GM18502 (cell line): ENCODE measurements at regions not wholly inside any gene's neighbourhood (a gene's known extent, or its start where the extent isn't known, plus 50 kb on each side); places are given as distances from the start of the nearest gene placed in this dataset.
"Not testable (repeated sequence)": the region's sequence is repeated elsewhere in the genome, so short reads cannot be mapped to it uniquely, and the experiment has no call there.

Source experiments
- ATAC-seq: cut with Tn5 transposase; IDR thresholded peaks from one replicate; pipeline ENCODE4 v1.9.1; 2021; ENCODE audit warnings: mild to moderate bottlenecking; ENCODE audit not compliant: unreplicated experiment, poor library complexity

DNA sequence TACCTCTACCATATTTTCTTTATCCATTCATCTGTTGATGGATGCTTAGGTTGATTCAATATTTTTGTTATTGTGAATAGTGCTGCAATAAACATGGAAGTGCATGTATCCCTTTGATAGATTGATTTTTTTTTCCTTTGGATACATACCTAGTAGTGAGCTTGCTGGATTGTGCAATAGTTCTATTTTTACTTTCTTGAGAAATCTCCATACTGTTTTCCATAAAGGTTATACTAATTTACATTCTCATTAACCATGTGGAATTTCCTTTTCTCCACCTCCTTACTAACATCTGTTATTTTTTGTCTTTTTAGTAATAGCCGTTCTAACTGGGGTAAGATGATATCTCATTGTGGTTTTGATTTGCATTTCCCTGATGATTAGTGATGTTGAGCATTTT lies 124.6 kb upstream of the TOX3 start:
- ATAC-seq, result no peak

DNA sequence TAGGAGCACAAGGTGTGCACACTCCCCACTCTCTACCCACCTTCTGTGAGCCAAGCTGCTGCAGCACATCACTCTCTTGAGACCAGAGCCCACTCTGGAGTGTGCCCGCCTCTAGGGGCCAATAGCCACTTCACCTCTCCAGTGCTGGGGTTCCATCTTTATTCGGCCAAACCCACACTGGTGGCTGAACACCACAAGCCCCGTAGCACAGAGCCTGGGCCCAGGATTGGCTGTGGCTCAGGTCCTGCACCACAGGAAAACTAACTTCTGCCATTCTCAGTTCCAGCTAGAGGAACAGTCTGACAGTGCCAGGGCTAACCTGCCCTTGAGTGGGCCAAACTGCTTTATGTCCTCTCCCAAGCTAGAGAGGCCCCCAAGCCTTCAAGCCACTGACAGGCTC lies 111.0 kb upstream of the TOX3 start:
- no peak for ATAC-seq

DNA sequence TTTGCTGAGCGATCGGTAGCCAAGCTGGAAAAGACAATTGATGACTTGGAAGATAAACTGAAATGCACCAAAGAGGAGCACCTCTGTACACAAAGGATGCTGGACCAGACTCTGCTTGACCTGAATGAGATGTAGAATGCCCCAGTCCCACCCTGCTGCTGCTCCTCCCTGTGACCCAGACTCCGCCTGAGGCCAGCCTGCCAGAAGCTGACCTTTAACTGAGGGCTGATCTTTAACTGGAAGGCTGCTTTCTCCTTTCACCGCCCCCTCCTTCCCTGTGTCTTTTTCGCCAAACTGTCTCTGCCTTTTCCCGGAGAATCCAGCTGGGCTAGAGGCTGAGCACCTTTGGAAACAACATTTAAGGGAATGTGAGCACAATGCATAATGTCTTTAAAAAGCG lies 109.0 kb upstream of the TOX3 start:
- ATAC-seq, result not testable (repeated sequence)

DNA sequence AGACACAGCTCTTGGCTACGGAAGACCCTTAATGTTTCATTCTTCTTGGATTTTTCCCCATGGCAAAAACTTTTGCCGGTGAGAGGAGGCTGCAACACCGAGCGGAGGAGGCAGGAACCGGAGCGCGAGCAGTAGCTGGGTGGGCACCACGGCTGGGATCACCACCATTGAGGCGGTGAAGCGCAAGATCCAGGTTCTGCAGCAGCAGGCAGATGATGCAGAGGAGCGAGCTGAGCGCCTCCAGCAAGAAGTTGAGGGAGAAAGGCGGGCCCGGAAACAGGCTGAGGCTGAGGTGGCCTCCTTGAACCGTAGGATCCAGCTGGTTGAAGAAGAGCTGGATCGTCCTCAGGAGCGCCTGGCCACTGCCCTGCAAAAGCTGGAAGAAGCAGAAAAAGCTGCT lies 108.2 kb upstream of the TOX3 start:
- ATAC-seq, result not testable (repeated sequence)

DNA sequence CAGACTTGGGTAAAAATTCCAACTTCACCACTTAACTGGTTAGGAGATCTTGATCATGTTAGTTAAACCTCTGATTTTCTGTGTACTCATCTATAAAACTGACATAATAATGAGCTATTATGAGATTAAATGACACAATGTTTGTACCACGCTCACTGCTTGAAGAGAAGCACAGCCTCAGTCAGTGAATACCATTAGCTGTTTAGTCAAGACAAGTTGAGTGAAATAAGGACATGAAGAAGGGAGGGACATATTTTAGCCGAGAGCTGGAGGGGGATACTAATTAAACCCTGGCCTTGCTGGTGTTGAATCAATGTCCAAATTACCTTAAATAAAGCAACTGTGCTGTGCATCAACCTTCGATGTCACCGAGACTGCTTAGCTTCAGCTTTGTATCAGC lies 105.1 kb upstream of the TOX3 start:
- ATAC-seq, result no peak

DNA sequence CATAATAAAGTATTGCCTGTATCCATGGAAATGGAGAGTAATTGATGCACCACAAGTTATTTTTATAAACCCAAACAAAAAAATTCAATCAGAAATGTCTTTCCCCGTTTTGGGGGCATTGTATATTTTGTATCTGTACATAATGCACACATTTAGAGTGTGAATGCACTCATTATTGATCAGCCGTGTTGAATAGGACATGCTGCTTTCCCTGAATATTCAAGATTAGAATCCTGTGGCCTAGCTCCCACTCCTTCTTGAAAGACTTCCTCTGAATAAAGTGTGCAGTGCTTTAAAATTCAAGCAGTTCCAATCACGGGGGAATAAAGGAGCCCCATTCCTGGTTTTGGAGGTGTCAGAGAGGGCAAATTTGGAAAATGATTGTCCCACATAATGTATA lies 103.8 kb upstream of the TOX3 start:
- ATAC-seq, result no peak

DNA sequence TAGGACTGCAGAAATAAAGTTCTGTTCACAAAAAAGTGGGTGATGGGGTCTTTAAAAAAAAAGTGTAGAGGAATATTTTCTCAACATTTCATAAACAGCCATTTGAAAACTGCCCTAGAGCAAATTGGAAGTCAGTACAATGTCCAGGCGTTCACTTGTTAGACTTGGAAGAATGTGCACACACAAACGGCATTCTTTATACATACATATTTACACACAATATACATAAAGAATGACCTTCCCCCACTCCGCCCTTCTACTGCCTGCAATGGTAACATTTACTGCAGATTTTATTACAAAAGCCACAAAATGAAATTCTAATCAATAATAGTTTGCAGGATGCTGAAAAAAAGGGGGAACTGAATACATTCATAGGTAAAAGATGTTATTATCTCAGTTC lies 103.4 kb upstream of the TOX3 start:
- ATAC-seq, result no peak

DNA sequence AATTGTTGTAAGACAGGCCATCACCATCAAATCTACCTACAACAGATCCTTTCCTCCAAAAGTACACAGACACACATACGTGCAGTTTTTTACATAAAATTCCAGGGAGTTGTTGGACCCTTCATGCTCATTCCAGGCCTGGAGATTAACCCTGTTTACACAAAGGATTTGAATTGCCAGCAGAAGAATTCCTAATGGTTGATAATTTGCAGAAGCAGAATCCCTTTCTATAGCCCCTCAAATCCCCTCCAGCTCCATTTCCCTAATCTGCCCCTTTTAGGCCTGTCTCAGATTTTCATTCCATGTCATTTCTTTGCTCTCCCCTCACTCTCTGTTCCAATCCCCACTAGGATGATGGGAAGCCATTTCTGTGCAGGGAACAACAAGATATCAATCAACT lies 102.9 kb upstream of the TOX3 start:
- ATAC-seq, result no peak

DNA sequence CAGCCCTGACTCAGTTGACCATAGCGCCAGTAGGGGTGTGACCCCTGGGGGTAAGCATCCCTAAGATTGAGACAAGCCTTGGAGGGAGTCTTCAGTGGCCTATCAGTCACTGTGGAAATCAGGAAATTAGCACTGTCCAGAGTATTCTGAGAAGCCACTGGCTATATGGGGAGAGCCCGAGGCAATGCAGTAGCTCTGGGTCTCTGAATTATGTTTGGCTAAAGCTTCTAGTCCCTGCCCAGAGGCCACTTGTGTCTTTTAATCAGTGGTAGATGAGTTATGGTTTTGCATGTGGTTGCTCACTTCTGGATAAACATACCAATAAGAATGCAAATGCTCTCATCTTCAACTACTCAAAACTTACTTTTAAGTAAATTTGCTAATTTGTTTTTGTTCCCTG lies 100.6 kb upstream of the TOX3 start:
- no peak for ATAC-seq

DNA sequence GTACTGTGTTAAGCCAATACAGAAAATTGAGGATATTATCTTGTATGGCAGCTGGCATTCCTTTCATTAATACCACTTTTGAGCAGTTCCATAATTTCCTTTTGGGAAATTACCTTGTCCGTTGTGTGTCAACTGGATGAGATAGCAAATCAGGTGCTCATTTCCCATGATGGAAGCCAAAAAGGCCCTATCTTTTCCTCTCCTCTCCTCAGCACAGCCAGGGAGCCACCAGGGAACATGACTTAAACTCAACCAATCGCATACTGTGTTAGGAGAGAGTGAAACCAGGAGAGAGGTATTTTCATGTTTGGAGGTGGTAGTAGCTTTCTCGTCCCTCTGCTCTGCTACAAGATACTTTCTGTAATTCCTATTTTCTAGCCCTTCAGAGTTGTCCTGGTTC lies 96.1 kb upstream of the TOX3 start:
- no peak for ATAC-seq

DNA sequence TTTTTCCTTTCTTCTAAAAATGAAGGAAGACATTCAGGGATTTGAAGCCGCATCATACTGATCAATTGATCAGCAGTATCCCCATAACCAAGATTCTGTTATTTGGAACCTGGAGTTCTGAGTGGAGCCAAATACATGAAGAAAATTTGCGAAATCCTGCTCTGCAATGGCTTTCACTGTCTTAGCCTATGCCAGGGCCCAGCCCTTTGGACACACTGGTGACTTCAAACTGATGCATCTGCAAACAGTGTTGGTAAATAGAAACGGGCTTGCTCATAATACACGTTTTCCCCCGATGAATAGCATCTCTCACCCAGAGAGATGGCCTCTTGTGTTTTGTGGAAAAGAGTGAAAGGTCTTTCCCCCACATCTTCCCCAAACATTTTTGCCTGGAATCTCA lies 87.6 kb upstream of the TOX3 start:
- ATAC-seq, result no peak

DNA sequence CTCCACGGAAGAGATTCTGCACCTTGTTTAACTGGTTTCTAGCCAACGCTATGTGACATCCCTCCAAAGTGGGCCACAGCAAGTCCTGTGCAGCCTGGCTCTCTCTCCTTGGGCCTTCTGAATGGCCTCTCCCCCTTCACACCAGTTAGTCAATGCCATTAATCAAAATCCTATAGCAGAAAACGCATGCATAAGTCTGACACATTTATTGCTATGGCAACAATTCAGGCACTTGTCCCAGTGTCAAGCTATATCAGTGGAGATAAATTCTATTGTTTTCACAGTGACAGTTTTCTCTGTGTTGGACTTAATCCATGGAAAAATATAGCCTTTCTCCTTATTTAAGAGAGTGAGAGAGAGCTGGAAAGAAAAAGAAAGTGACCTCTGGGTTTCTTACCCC lies 87.2 kb upstream of the TOX3 start:
- no peak for ATAC-seq

DNA sequence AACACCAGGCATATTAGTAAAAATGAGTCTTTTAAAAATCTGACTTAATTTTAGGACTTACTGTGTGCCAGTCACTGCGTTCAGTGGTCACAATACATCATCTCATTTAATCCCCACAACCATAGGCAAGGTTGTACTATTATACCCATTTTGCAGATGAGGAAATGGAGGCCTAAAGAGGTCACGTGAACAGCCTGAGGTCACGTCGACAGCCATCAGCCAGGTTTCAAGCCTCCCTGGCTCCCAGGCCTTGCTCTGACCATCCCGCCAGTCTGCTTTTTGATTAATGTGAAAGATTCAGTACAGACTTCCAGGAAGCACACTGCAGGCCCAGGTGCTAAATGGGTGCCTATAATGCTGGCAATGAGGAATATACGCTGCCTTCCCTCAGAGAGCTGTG lies 86.3 kb upstream of the TOX3 start:
- ATAC-seq, result no peak

DNA sequence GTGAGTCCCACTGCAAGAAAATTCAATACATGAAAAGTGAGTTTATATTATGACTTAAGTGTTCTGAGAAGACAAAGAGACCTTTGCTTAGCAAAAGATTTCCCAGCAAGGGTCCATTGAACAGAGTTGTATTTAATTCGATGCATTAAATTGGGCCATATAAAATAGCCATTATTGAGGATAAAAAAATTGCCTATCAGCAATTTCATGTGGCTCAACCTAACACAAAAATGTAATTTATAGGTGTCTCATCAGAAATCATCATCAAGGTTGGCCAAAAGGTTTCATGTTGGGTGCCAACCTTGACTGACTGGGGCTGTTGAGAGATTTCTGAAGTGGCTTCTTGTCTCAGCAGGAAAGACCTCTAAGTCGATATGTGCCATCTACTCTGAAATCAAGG lies 84.8 kb upstream of the TOX3 start:
- no peak for ATAC-seq

DNA sequence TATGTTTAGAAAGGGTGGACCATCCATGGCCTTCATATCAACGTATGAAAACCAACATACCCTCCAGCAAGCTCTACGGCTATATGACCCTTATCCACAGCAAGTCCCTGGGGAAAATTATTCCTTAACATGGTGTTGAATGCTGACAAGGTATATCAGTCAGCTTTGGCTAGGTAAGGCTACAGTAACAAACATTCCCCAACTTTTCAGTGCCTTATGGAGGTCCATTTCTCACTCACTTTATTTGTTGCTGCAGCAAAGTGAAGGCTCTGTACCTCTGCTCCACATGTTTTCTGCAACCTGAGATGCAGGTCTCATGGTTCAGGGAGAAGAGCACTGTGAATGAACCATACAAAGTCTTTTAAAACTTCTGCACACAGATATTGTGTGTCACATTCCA lies 83.8 kb upstream of the TOX3 start:
- ATAC-seq, result no peak

DNA sequence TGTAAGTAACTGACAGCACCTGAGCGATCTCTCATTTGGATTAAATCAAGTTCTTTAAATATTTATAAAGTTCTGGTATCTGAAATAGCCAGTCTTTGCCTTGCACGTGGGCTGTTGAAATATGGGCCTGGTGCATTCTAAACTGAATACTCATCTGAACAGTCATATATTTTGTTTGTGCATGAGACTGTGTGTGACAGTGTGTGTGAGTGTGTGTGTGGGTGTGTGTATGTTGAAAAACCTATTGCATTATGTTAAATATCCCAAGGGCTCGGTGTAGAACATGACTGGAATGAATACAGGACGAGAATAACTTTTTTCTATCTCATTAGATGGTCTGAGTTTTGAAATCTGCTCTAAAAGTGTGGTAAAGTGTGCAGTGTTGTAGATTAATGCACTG lies 82.4 kb upstream of the TOX3 start:
- no peak for ATAC-seq

DNA sequence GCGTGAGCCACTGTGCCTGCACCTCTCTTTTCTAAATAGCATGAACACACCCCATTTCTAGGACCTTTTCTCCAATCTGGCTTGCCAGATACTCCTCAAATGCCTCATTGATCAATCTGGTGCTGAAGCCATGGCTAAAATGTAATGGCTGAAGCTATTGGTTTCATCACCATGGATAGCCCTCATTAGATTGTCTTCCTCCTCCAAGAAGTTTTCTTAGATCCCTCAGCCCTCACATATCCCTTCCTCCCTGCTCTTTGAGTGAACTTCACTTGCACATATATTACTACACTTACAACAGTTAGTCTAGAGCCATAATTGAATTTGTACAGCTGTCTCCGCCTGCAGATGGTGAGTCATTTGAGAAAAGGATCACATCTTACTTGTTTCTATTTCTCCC lies 77.9 kb upstream of the TOX3 start:
- ATAC-seq, result no peak

DNA sequence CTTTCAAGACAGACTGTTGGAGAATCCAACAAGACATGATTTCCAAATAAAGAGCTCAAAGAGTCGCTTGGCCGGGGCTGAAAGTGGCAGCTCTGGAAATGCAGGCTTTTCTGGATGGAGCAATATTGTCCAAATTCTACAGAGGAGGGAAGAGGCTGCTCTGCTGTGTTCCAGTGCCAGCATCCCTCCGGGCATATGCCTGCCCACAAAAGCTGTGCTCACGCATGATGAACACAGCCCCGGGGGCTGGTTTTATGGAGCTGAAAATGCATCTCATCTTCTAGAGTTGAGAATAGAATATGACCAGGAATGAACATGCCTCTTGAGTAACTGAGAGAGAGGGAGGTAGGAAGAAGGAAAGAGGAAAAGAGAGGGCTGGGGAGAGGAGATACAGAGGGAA lies 74.7 kb upstream of the TOX3 start:
- no peak for ATAC-seq

DNA sequence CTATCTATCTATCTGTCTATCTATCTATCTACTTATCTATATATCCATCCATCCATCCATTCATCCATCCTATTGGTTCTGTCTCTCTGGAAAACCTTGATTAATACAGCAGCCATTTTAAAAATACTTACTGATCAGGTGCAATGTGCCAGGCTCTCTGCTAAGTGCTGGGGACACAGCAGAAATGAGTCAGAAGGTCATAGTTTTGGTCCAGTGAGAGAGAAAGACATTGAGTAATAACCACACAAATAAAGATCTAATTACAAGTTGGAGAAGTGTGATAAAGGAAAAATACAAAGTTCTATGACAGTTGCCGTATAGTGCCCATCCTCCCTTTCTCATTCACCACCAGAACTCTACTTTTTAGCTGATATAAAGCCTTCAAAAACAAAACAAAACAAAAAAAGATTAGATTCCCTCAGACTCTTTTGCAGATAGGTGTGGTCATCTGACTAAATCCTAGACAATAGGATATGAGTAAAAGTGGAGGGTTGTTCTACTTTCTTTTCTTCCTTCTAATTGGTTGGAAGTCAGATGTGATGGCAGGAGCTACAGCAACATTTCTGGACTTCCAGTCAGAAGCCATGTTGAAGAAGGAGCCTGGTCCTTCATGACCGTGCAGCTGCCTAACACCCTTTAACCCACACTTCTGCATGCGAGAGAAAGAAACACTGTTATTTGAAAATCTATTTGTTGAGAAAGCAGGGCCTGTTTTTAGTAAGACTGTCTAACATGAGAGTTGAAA lies 72.0 kb upstream of the TOX3 start:
- ATAC-seq, result no peak

DNA sequence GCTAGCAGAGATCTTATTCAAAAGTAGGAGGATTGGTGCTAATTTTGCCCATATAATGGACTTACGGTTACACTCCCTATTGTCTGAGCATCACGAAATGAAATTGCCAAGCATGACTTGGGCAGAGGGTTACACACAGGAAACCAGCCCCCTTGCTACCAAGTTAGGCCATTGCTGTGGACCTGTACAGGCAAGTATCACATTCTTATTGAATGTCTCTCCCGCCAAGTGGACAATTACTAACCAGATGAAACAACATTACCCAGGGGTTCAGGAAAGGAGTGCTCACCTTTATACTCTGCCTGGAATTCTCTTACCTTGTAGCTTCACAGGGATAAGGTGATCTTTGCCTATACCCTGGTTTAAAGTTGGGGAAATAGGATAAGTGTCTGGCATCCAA lies 70.6 kb upstream of the TOX3 start:
- ATAC-seq, result no peak

DNA sequence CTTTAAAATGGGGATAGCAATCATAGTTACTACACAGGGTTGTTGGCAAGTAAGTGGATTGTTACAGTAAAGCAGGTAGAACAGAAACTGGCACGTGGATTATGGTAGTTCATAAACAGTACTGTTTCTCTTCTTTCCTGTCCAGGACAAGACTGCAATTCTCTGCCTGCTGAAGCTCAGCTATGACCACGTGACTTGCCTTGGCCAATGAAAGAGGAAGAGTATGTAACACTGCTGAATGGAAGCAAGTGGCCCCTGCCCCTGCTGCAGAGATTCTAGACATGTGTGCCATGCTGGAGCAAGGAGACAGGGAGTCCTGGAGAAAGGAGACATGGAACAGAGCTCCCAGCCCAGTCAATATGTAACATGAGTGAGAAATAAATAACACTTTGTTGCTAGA lies 66.6 kb upstream of the TOX3 start:
- ATAC-seq, result no peak

DNA sequence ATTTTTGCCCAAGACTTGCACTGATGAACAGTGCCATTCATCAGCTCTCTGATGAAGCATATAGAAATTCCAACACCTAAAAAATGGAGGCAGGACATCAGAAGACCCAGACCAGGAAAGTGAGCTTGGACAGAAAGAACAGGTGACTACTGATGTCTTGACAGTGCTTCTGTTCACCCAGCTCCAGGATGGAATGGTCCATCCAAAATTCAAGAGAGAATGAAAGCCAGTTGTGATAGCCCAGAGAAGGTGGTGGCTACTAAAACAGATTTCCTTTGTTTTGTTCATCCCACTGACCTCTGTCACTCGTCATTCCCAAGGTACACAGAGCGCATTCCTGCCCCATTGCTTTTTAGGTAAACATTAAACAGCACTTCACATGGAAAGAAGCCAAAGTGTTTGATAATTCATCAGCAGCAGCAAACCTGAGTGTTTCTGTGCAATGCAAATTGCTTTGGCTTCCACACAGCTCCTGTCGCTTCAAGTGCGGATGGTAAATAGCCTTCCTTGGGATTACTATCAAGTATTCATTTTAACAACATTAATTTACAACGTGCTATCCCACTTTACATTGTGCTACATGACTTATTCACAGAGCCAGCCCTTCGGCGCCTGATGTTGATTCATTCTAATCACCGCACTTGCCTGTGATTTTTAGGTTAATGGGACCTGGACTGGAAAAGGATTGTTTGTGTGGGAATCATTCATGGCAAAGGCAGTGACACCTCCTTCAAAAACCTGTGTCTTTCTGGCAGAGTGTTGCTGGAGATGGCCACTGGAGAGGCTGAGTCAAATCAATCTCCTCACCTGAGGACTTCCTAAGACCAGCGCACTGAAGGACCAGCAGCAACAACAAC lies 65.1 kb upstream of the TOX3 start:
- ATAC-seq, result no peak
